PC-9 (cell line): ENCODE measurements at regions not wholly inside any gene's neighbourhood (a gene's known extent, or its start where the extent isn't known, plus 50 kb on each side); places are given as distances from the start of the nearest gene placed in this dataset.
"Not testable (repeated sequence)": the region's sequence is repeated elsewhere in the genome, so short reads cannot be mapped to it uniquely, and the experiment has no call there.

Experiments used
- BruUV-seq: library from RNA; stranded (reverse); fragments of 400-500 nt; replicated peaks from 2 replicates; lab custom pipeline; 2021; lab: Mats Ljungman, UMichigan
- CTCF ChIA-PET: fragments of 300-600 bp; sonication (Branson Sonifier 250); formaldehyde crosslinking; loops from one replicate; lab custom pipeline; 2022; ENCODE audit warnings: antibody characterized with exemption; lab: Charles Lee
- POLR2A ChIA-PET: fragments of 300-600 bp; sonication (Branson Sonifier 250); formaldehyde crosslinking; loops from one replicate; lab custom pipeline; 2022; ENCODE audit warnings: antibody characterized with exemption; ENCODE audit not compliant: unreplicated experiment; lab: Charles Lee
- DNase-seq, 2 experiments: peaks; one replicate each; pipeline versions ENCODE4 v3.0.0 to v3.0.0-alpha.2; 2015 to 2022; ENCODE audit warnings: mixed read lengths in 1 of 2
- H2AFZ ChIP-seq: fragments of 200-600 bp; sonication (generic); 2 replicates; pipeline ENCODE4 v1.8.1; 2017; ENCODE audit warnings: antibody characterized with exemption
- H3F3A ChIP-seq: fragments of 200-600 bp; sonication (generic); 2 replicates; pipeline ENCODE4 v1.8.1; 2017; ENCODE audit warnings: antibody characterized with exemption, mild to moderate bottlenecking, low read depth; ENCODE audit not compliant: insufficient read depth
- H3K27ac ChIP-seq: fragments of 200-600 bp; sonication (generic); 2 replicates; pipeline ENCODE4 v1.6.1; 2016; ENCODE audit warnings: mixed run types
- H3K27me3 ChIP-seq: fragments of 200-600 bp; sonication (generic); 2 replicates; pipeline ENCODE4 v1.6.1; 2016; ENCODE audit warnings: low read depth, mixed run types; ENCODE audit not compliant: insufficient read depth
- H3K36me3 ChIP-seq: fragments of 200-600 bp; sonication (generic); 2 replicates; pipeline ENCODE4 v1.6.1; 2016; ENCODE audit warnings: low read depth, mixed run types
- H3K4me1 ChIP-seq: fragments of 200-600 bp; sonication (generic); replicated peaks from 2 replicates; pipeline ENCODE4 v1.6.1; 2016; ENCODE audit warnings: mixed run types; ENCODE audit not compliant: insufficient read depth
- H3K4me2 ChIP-seq: fragments of 200-600 bp; sonication (generic); 2 replicates; pipeline ENCODE4 v1.6.1; 2017; ENCODE audit warnings: mixed run types
- H3K4me3 ChIP-seq: fragments of 200-600 bp; sonication (generic); 2 replicates; pipeline ENCODE4 v1.6.1; 2016; ENCODE audit warnings: mixed run types
- H3K79me2 ChIP-seq: fragments of 200-600 bp; sonication (generic); 2 replicates; pipeline ENCODE4 v1.6.1; 2017; ENCODE audit warnings: low read depth, mixed run types
- H3K9me2 ChIP-seq: fragments of 200-600 bp; sonication (generic); 2 replicates; pipeline ENCODE4 v1.8.1; 2017; ENCODE audit warnings: mild to moderate bottlenecking; ENCODE audit not compliant: insufficient read depth
- H3K9me3 ChIP-seq: fragments of 200-600 bp; sonication (generic); 2 replicates; pipeline ENCODE4 v1.8.1; 2016; ENCODE audit warnings: low read depth; ENCODE audit not compliant: insufficient read depth
- H4K20me1 ChIP-seq: fragments of 200-600 bp; sonication (generic); 2 replicates; pipeline ENCODE4 v1.8.1; 2017; ENCODE audit not compliant: insufficient read depth
- CTCF ChIP-seq: fragments of 200-600 bp; sonication (generic); conservative IDR thresholded peaks from 2 replicates; pipeline ENCODE4 v1.6.1; 2017; ENCODE audit warnings: mixed run types, antibody characterized with exemption, mild to moderate bottlenecking, moderate library complexity
- EZH2 ChIP-seq: fragments of 200-600 bp; sonication (generic); IDR thresholded peaks from 2 replicates; pipeline ENCODE4 v1.8.0; 2017; ENCODE audit warnings: antibody characterized with exemption, low read depth
- intact Hi-C: fragments of 100-400 bp; cut with micrococcal nuclease; formaldehyde crosslinking; loops from one replicate; pipeline ENCODE4 v1.10.0; 2022; ENCODE audit not compliant: unreplicated experiment

- no peak overlapping the region for H3K27ac ChIP-seq
- POLR2A ChIA-PET = no interaction called here
- H4K20me1 ChIP-seq = no peaks in the 10 kb centered on the region
- H3K79me2 ChIP-seq = no peaks in the 10 kb centered on the region
- H3K4me3 ChIP-seq = no peak overlapping the region
- H3K4me1 ChIP-seq = no peaks in the 10 kb centered on the region
- DNase-seq = no peak
- no peaks in the 10 kb centered on the region for H3K27me3 ChIP-seq
- no peak overlapping the region for H3K4me2 ChIP-seq
- CTCF ChIA-PET = no interaction called here
- no TSS peak for BruUV-seq
- TF ChIP-seq EZH2 = no peak
- H2AFZ ChIP-seq = no peak overlapping the region
- intact Hi-C loops = no loop called here
- no peaks in the 10 kb centered on the region for H3F3A ChIP-seq
- H3K9me2 ChIP-seq = no peaks in the 10 kb centered on the region
- no peaks in the 10 kb centered on the region for H3K9me3 ChIP-seq
- H3K36me3 ChIP-seq = no peaks in the 10 kb centered on the region
These were observed 463.3 kb upstream of the FOXG1 start for GRCh38 chr14:28303248-28303647.

GRCh38 chr14:28305938-28306337, 460.6 kb upstream of the FOXG1 start:
- Histone ChIP-seq H3K4me2 (no peak overlapping the region), H3K4me1 (no peaks in the 10 kb centered on the region; the same call in 1 of the 2 replicates), H3F3A (no peaks in the 10 kb centered on the region), H4K20me1 (no peaks in the 10 kb centered on the region), H3K9me3 (no peaks in the 10 kb centered on the region), H3K9me2 (no peaks in the 10 kb centered on the region), H3K27ac (no peak overlapping the region), H3K27me3 (no peaks in the 10 kb centered on the region), H3K36me3 (no peaks in the 10 kb centered on the region), H3K4me3 (no peak overlapping the region), H3K79me2 (no peaks in the 10 kb centered on the region), H2AFZ (no peak overlapping the region)
- intact Hi-C loops = no loop called here
- no TSS peak for BruUV-seq
- POLR2A ChIA-PET = no interaction called here
- DNase-seq = no peak
- CTCF ChIA-PET = no interaction called here
- TF ChIP-seq CTCF (no peak), EZH2 (no peak)

- no peak overlapping the region for H3K27ac ChIP-seq
- no peaks in the 10 kb centered on the region; the same call in 1 of the 2 replicates for H3K4me1 ChIP-seq
- intact Hi-C loops = no loop called here
- BruUV-seq = no TSS peak
- no peaks in the 10 kb centered on the region for H4K20me1 ChIP-seq
- DNase-seq = no peak
- H3K79me2 ChIP-seq = no peaks in the 10 kb centered on the region
- TF ChIP-seq CTCF = no peak
- no peak for TF ChIP-seq EZH2
- ChIA-PET POLR2A (no interaction called here), CTCF (no interaction called here)
- no peaks in the 10 kb centered on the region for H3K36me3 ChIP-seq
- H3K9me3 ChIP-seq = no peaks in the 10 kb centered on the region
- H3K4me2 ChIP-seq = no peak overlapping the region
- no peak overlapping the region for H3K4me3 ChIP-seq
- no peaks in the 10 kb centered on the region for H3K27me3 ChIP-seq
- no peak overlapping the region for H2AFZ ChIP-seq
- no peaks in the 10 kb centered on the region for H3F3A ChIP-seq
- H3K9me2 ChIP-seq = no peaks in the 10 kb centered on the region
These were observed 459.1 kb upstream of the FOXG1 start for GRCh38 chr14:28307506-28307905.

GRCh38 chr14:28308734-28309133, 457.9 kb upstream of the FOXG1 start:
- Histone ChIP-seq H3K4me2 (no peak overlapping the region), H3K4me3 (no peak overlapping the region), H3F3A (no peaks in the 10 kb centered on the region), H3K9me2 (no peaks in the 10 kb centered on the region), H3K27ac (no peak overlapping the region), H3K36me3 (no peaks in the 10 kb centered on the region), H3K9me3 (no peaks in the 10 kb centered on the region), H3K27me3 (no peaks in the 10 kb centered on the region), H2AFZ (no peak overlapping the region), H3K4me1 (no peaks in the 10 kb centered on the region; the same call in 1 of the 2 replicates), H3K79me2 (no peaks in the 10 kb centered on the region), H4K20me1 (no peaks in the 10 kb centered on the region)
- no peak for TF ChIP-seq EZH2
- TF ChIP-seq CTCF = no peak
- DNase-seq = peak; percentile 0 to 47
- no TSS peak for BruUV-seq
- ChIA-PET CTCF (no interaction called here), POLR2A (no interaction called here)
- intact Hi-C loops = no loop called here

- H3K79me2 ChIP-seq, H3K4me2 ChIP-seq, H3K4me3 ChIP-seq, CTCF ChIA-PET, BruUV-seq, H3K27me3 ChIP-seq, intact Hi-C loops, H3K4me1 ChIP-seq, H3K36me3 ChIP-seq, H4K20me1 ChIP-seq, H3K27ac ChIP-seq, H3K9me3 ChIP-seq, H2AFZ ChIP-seq, POLR2A ChIA-PET, H3K9me2 ChIP-seq, DNase-seq, H3F3A ChIP-seq: not testable (repeated sequence)
These were observed 448.5 kb upstream of the FOXG1 start for GRCh38 chr14:28317890-28318675.
